Right lobe of liver (tissue), 4 donors: ENCODE measurements at regions not wholly inside any gene's neighbourhood (a gene's known extent, or its start where the extent isn't known, plus 50 kb on each side); places are given as distances from the start of the nearest gene placed in this dataset.

Source experiments
- CTCF ChIP-seq, 4 donors: fragments of 200-600 bp in 3 of 4; fragments of 450-650 bp in 1 of 4; IDR thresholded peaks; one replicate each; pipeline versions ENCODE4 v1.5.1 to v1.8.0; 2016 to 2022; ENCODE audit warnings: antibody characterized with exemption in 4 of 4, mild to moderate bottlenecking in 2 of 4
- POLR2A ChIP-seq: fragments of 450-650 bp; IDR thresholded peaks from one replicate; pipeline ENCODE4 v1.6.1; 2017; ENCODE audit warnings: antibody characterized with exemption, mild to moderate bottlenecking
- donor health status: DM: no; HTN: no; CAD: no.
- donor health status: DM: no; HTN: no; CAD: no.
- donor health status: DM: no; HTN: yes; CAD: no.

GRCh38 chr2:59239146-59239545 is 998.0 kb upstream of the FANCL start:
- TF ChIP-seq CTCF (IDR thresholded peaks at IDR 0.05), result no peak
- TF ChIP-seq POLR2A, result no peak
